B cell (primary cell): ENCODE measurements at regions not wholly inside any gene's neighbourhood (a gene's known extent, or its start where the extent isn't known, plus 50 kb on each side); places are given as distances from the start of the nearest gene placed in this dataset.

ENCODE experiments used
- ATAC-seq: fragments of 200-7000 bp; cut with Tn5 transposase; one replicate; pipeline ENCODE4 v1.10.0; 2021; ENCODE audit warnings: low read depth, mild to moderate bottlenecking, moderate number of reproducible peaks, moderate library complexity
- CTCF ChIA-PET: fragments of 350-600 bp; sonication (Branson Sonifier 250); formaldehyde crosslinking; loops from one replicate; lab custom pipeline; 2021; ENCODE audit warnings: antibody characterized with exemption, inconsistent platforms; lab: Charles Lee
- POLR2A ChIA-PET: fragments of 350-600 bp; sonication (Branson Sonifier 250); formaldehyde crosslinking; loops from one replicate; lab custom pipeline; 2021; ENCODE audit warnings: antibody characterized with exemption; lab: Charles Lee
- DNase-seq: peaks from one replicate; pipeline ENCODE4 v3.0.0; 2013
- H2AFZ ChIP-seq: 2 replicates; pipeline ENCODE4 v1.6.1; 2012; ENCODE audit warnings: mild to moderate bottlenecking, low read depth, low read length; ENCODE audit not compliant: insufficient read depth, poor library complexity, severe bottlenecking
- H3K27ac ChIP-seq, 2 donors: 1 replicate in 1 of 2; 2 replicates in 1 of 2; pipeline ENCODE4 v1.5.1; 2012 to 2013; ENCODE audit warnings: low read length in 2 of 2, mild to moderate bottlenecking in 2 of 2, moderate library complexity in 1 of 2
- H3K27me3 ChIP-seq, 4 experiments: fragments of 200-600 bp in 1 of 4; sonication (generic) in 1 of 4; replicated peaks in 1 of 4; 1 replicate in 2 of 4; 2 replicates in 2 of 4; pipeline versions ENCODE4 v1.6.1 to v1.7.0; 2013 to 2016; ENCODE audit warnings: low read length in 3 of 4, mild to moderate bottlenecking in 2 of 4, mixed read lengths in 1 of 4, moderate library complexity in 1 of 4; ENCODE audit not compliant: insufficient read depth in 4 of 4, control insufficient read depth in 3 of 4; ENCODE audit errors: control extremely low read depth in 1 of 4
- H3K36me3 ChIP-seq, 2 experiments: replicated peaks in 1 of 2; 1 replicate in 1 of 2; 2 replicates in 1 of 2; pipeline versions ENCODE4 v1.6.1 to v1.7.1; 2013; ENCODE audit warnings: low read length in 1 of 2; ENCODE audit not compliant: insufficient read depth in 2 of 2, control insufficient read depth in 1 of 2; ENCODE audit errors: control extremely low read depth in 1 of 2, extremely low read depth in 1 of 2
- H3K4me1 ChIP-seq, 2 donors: fragments of 200-600 bp in 1 of 2; sonication (generic) in 1 of 2; 1 replicate in 1 of 2; 2 replicates in 1 of 2; pipeline versions ENCODE4 v1.5.1 to v1.6.1; 2013 to 2017; ENCODE audit warnings: low read length in 2 of 2; ENCODE audit not compliant: control insufficient read depth in 2 of 2, insufficient read depth in 2 of 2
- H3K4me2 ChIP-seq: replicated peaks from 2 replicates; pipeline ENCODE3; 2012; ENCODE audit warnings: mild to moderate bottlenecking, low read depth, low read length; ENCODE audit not compliant: poor library complexity, severe bottlenecking
- H3K4me3 ChIP-seq, 5 experiments: fragments of 200-600 bp in 1 of 5; sonication (generic) in 1 of 5; 1 replicate in 3 of 5; 2 replicates in 2 of 5; pipeline versions ENCODE4 v1.5.1 to v1.7.0; 2011 to 2016; ENCODE audit warnings: low read length in 4 of 5, mild to moderate bottlenecking in 4 of 5, low read depth in 2 of 5, control low read depth in 1 of 5, moderate library complexity in 1 of 5; ENCODE audit not compliant: insufficient read depth in 1 of 5; ENCODE audit errors: control extremely low read depth in 1 of 5, extremely low read depth in 1 of 5
- H3K79me2 ChIP-seq: fragments of 200-600 bp; sonication (generic); one replicate; pipeline ENCODE4 v1.6.0; 2016; ENCODE audit warnings: low read length; ENCODE audit not compliant: control insufficient read depth, insufficient read depth
- H3K9ac ChIP-seq: fragments of 200-600 bp; sonication (generic); 2 replicates; pipeline ENCODE4 v1.6.1; 2017; ENCODE audit warnings: mild to moderate bottlenecking, low read length, moderate library complexity
- H3K9me3 ChIP-seq, 3 donors: one replicate each; pipeline versions ENCODE4 v1.6.1 to v1.7.1; 2013; ENCODE audit warnings: low read length in 2 of 3; ENCODE audit not compliant: control insufficient read depth in 2 of 3, insufficient read depth in 1 of 3; ENCODE audit errors: control extremely low read depth in 1 of 3
- H4K20me1 ChIP-seq: 2 replicates; pipeline ENCODE4 v1.6.0; 2012; ENCODE audit warnings: mild to moderate bottlenecking, low read length; ENCODE audit not compliant: insufficient read depth, control insufficient read depth, poor library complexity, severe bottlenecking
- H3K27ac Mint-ChIP-seq: one replicate; pipeline ENCODE4 v1.8.0; 2021; ENCODE audit warnings: mixed read lengths
- H3K27me3 Mint-ChIP-seq: one replicate; pipeline ENCODE4 v1.8.0; 2021; ENCODE audit warnings: mixed read lengths
- H3K4me1 Mint-ChIP-seq: one replicate; pipeline ENCODE4 v1.8.0; 2021; ENCODE audit warnings: mixed read lengths
- H3K4me3 Mint-ChIP-seq: one replicate; pipeline ENCODE4 v1.8.0; 2021; ENCODE audit warnings: mixed read lengths
- H3K9me3 Mint-ChIP-seq: one replicate; pipeline ENCODE4 v1.8.0; 2022; ENCODE audit warnings: mixed read lengths; ENCODE audit not compliant: insufficient read depth
- CTCF ChIP-seq: fragments of 200-600 bp; IDR thresholded peaks from one replicate; pipeline ENCODE4 v1.8.0; 2022; ENCODE audit warnings: antibody characterized with exemption, mild to moderate bottlenecking
- EZH2 ChIP-seq: IDR thresholded peaks from 2 replicates; pipeline ENCODE4 v1.6.1; 2012; ENCODE audit warnings: borderline replicate concordance, low read depth, mild to moderate bottlenecking, moderate library complexity, low read length; ENCODE audit not compliant: insufficient read depth, poor library complexity, severe bottlenecking
- WGBS: methylation state at CpG from one replicate; pipeline ENCODE4 v1.1.5; 2013; ENCODE audit warnings: missing lambda C conversion rate; ENCODE audit not compliant: insufficient coverage; 5-methylcytosine and 5-hydroxymethylcytosine counted together
- intact Hi-C: fragments of 100-400 bp; cut with micrococcal nuclease; formaldehyde crosslinking; loops from one replicate; pipeline ENCODE4 v1.10.0; 2022

- Histone ChIP-seq H3K4me3 (no peak overlapping the region), H4K20me1 (no peaks in the 10 kb centered on the region), H3K4me2 (no peak overlapping the region), H3K4me1 (no peaks in the 10 kb centered on the region), H3K9ac (no peak overlapping the region), H3K79me2 (no peaks in the 10 kb centered on the region), H3K9me3 (no peaks in the 10 kb centered on the region), H3K27ac (no peak overlapping the region), H3K36me3 (no peaks in the 10 kb centered on the region), H2AFZ (no peak overlapping the region), H3K27me3 (no peaks in the 10 kb centered on the region)
- no peak for DNase-seq
- POLR2A ChIA-PET = no interaction called here
- no peak for TF ChIP-seq EZH2
- TF ChIP-seq CTCF = no peak
- H3K4me1 Mint-ChIP-seq = no peaks in the 10 kb centered on the region
- WGBS = no CpG with 5 or more reads among the region's 2 CpGs
- H3K4me3 Mint-ChIP-seq = no peak overlapping the region
- intact Hi-C loops = no loop called here
- peaks cover 2% of the 10 kb centered on the region for H3K9me3 Mint-ChIP-seq
- H3K27me3 Mint-ChIP-seq = no peaks in the 10 kb centered on the region
- CTCF ChIA-PET = no interaction called here
- no peak for ATAC-seq
- H3K27ac Mint-ChIP-seq = no peak overlapping the region
These were observed 1336.3 kb downstream of the FAM181B start for GRCh38 chr11:81397316-81397715.

GRCh38 chr11:81394311-81394710 lies 1339.4 kb downstream of the FAM181B start:
- H4K20me1 ChIP-seq = no peaks in the 10 kb centered on the region
- WGBS = no CpG with 5 or more reads among the region's 2 CpGs
- no peak overlapping the region for H3K27ac Mint-ChIP-seq

More at GRCh38 chr11:81394311-81394710, 1339.4 kb downstream of the FAM181B start:
- Histone ChIP-seq H3K4me1 (no peaks in the 10 kb centered on the region), H3K9me3 (no peaks in the 10 kb centered on the region), H3K4me2 (no peak overlapping the region), H2AFZ (no peak overlapping the region), H3K9ac (no peak overlapping the region), H3K27ac (no peak overlapping the region), H3K79me2 (no peaks in the 10 kb centered on the region), H3K36me3 (no peaks in the 10 kb centered on the region), H3K27me3 (no peaks in the 10 kb centered on the region), H3K4me3 (no peak overlapping the region)
- ChIA-PET CTCF (no interaction called here), POLR2A (no interaction called here)
- intact Hi-C loops = no loop called here
- H3K27me3 Mint-ChIP-seq = no peaks in the 10 kb centered on the region
- H3K9me3 Mint-ChIP-seq = peaks cover 2% of the 10 kb centered on the region
- no peak for TF ChIP-seq EZH2
- no peak for TF ChIP-seq CTCF
- DNase-seq = no peak
- H3K4me1 Mint-ChIP-seq = no peaks in the 10 kb centered on the region
- no peak overlapping the region for H3K4me3 Mint-ChIP-seq
- ATAC-seq = no peak
